GM23338 (cell line): ENCODE measurements at regions not wholly inside any gene's neighbourhood (a gene's known extent, or its start where the extent isn't known, plus 50 kb on each side); places are given as distances from the start of the nearest gene placed in this dataset.
"Not testable (repeated sequence)": the region's sequence is repeated elsewhere in the genome, so short reads cannot be mapped to it uniquely, and the experiment has no call there.

ENCODE experiments used
- ATAC-seq: fragments of 200-7000 bp; cut with Tn5 transposase; 3 replicates; pipeline ENCODE4 v1.9.1; 2020
- DNase-seq: peaks from one replicate; pipeline ENCODE4 v3.0.0-alpha.2; 2015; ENCODE audit warnings: low spot score
- H2AFZ ChIP-seq: fragments of 200-600 bp; sonication (generic); 2 replicates; pipeline ENCODE4 v1.8.0; 2016; ENCODE audit warnings: antibody characterized with exemption, mild to moderate bottlenecking, moderate library complexity
- H3F3A ChIP-seq: fragments of 200-600 bp; sonication (generic); replicated peaks from 2 replicates; pipeline ENCODE4 v1.8.0; 2017; ENCODE audit warnings: antibody characterized with exemption, mixed run types, low read depth
- H3K27ac ChIP-seq: fragments of 200-600 bp; sonication (generic); 2 replicates; pipeline ENCODE4 v1.6.1; 2016; ENCODE audit warnings: low read depth
- H3K27me3 ChIP-seq: fragments of 200-600 bp; sonication (generic); 2 replicates; pipeline ENCODE4 v1.8.0; 2016; ENCODE audit warnings: mild to moderate bottlenecking, mixed run types, moderate library complexity; ENCODE audit not compliant: insufficient read depth
- H3K36me3 ChIP-seq: fragments of 200-600 bp; sonication (generic); 2 replicates; pipeline ENCODE4 v1.8.0; 2016; ENCODE audit warnings: mild to moderate bottlenecking; ENCODE audit not compliant: insufficient read depth
- H3K4me1 ChIP-seq: fragments of 200-600 bp; sonication (generic); 2 replicates; pipeline ENCODE4 v1.8.0; 2016; ENCODE audit warnings: mild to moderate bottlenecking, moderate library complexity; ENCODE audit not compliant: insufficient read depth
- H3K4me2 ChIP-seq: fragments of 200-600 bp; sonication (generic); 2 replicates; pipeline ENCODE4 v1.7.1; 2017; ENCODE audit warnings: mixed run types
- H3K4me3 ChIP-seq: fragments of 200-600 bp; sonication (generic); 2 replicates; pipeline ENCODE4 v1.6.1; 2016; ENCODE audit warnings: mixed run types
- H3K79me2 ChIP-seq: fragments of 200-600 bp; sonication (generic); replicated peaks from 2 replicates; pipeline ENCODE4 v1.8.0; 2017; ENCODE audit warnings: mild to moderate bottlenecking; ENCODE audit not compliant: insufficient read depth
- H3K9me2 ChIP-seq: fragments of 200-600 bp; sonication (generic); 2 replicates; pipeline ENCODE4 v1.8.0; 2017; ENCODE audit not compliant: insufficient read depth
- H4K20me1 ChIP-seq: fragments of 200-600 bp; sonication (generic); replicated peaks from 2 replicates; pipeline ENCODE4 v1.8.0; 2017; ENCODE audit warnings: mild to moderate bottlenecking; ENCODE audit not compliant: insufficient read depth
- H3K27ac Mint-ChIP-seq: 2 replicates; pipeline ENCODE4 v1.8.0; 2020; ENCODE audit warnings: inconsistent platforms, mild to moderate bottlenecking, moderate library complexity, mixed read lengths
- H3K27me3 Mint-ChIP-seq: 3 replicates; pipeline ENCODE4 v1.8.0; 2022; ENCODE audit warnings: low read depth, mild to moderate bottlenecking, moderate library complexity, mixed read lengths, inconsistent platforms; ENCODE audit not compliant: insufficient read depth, poor library complexity
- H3K36me3 Mint-ChIP-seq: 3 replicates; pipeline ENCODE4 v1.8.0; 2021; ENCODE audit warnings: low read depth, mild to moderate bottlenecking, inconsistent platforms, moderate library complexity, mixed read lengths
- H3K4me1 Mint-ChIP-seq: 3 replicates; pipeline ENCODE4 v1.8.0; 2020; ENCODE audit warnings: mild to moderate bottlenecking, inconsistent platforms, mixed read lengths
- H3K4me3 Mint-ChIP-seq: 3 replicates; pipeline ENCODE4 v1.8.0; 2021; ENCODE audit warnings: moderate library complexity, mild to moderate bottlenecking, inconsistent platforms, mixed read lengths
- H3K9me3 Mint-ChIP-seq: 3 replicates; pipeline ENCODE4 v1.8.0; 2020; ENCODE audit warnings: moderate library complexity, mild to moderate bottlenecking, inconsistent platforms, mixed read lengths

DNA sequence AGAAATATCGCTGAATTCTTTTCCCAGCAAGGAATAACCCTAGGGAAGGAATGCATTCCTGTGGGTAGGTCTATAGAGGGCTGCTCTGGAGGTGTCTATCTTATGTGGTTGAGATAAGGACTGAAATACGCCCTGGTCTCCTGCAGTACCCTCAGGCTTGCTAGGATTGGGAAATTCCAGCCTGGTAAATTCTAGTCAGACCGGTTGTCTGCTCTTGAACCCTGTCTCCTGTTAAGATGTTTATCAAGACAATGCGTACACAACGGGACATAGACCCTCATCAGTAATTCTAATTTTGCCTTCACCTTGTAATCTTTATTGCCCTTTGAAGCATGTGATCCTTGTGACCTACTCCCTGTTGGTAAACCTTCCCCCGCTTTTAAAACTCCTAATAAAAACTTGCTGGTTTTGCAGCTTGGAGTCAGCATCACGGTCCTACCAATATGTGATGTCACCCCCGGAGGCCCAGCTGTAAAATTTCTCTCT is 51.2 kb upstream of the EDIL3 start:
- H3K4me3 ChIP-seq, H3K4me3 Mint-ChIP-seq, H3K36me3 Mint-ChIP-seq, ATAC-seq, H3K4me2 ChIP-seq, H3F3A ChIP-seq, H3K4me1 Mint-ChIP-seq, H3K79me2 ChIP-seq, H3K27ac ChIP-seq, DNase-seq, H3K9me3 Mint-ChIP-seq, H3K27ac Mint-ChIP-seq, H3K9me2 ChIP-seq, H2AFZ ChIP-seq, H3K4me1 ChIP-seq, H3K27me3 Mint-ChIP-seq, H3K27me3 ChIP-seq, H3K36me3 ChIP-seq, H4K20me1 ChIP-seq: not testable (repeated sequence)
